CD14-positive monocyte (primary cell): ENCODE measurements at regions not wholly inside any gene's neighbourhood (a gene's known extent, or its start where the extent isn't known, plus 50 kb on each side); places are given as distances from the start of the nearest gene placed in this dataset.

Experiments
- DNase-seq, 3 donors: peaks; one replicate each; pipeline ENCODE4 v3.0.0-alpha.2; 2011 to 2022
- H2AFZ ChIP-seq: 2 replicates; pipeline ENCODE4 v1.6.0; 2012; ENCODE audit warnings: mild to moderate bottlenecking, low read depth, low read length, inconsistent platforms; ENCODE audit not compliant: insufficient read depth, poor library complexity, severe bottlenecking
- H3K27ac ChIP-seq, 2 donors: 1 replicate in 1 of 2; 2 replicates in 1 of 2; pipeline ENCODE4 v1.5.1; 2012 to 2013; ENCODE audit warnings: low read length in 2 of 2, control low read depth in 1 of 2, inconsistent platforms in 1 of 2, low read depth in 1 of 2, mild to moderate bottlenecking in 1 of 2
- H3K27me3 ChIP-seq, 2 donors: one replicate each; pipeline versions ENCODE4 v1.6.0 to v1.6.1; 2011 to 2013; ENCODE audit warnings: low read length in 2 of 2; ENCODE audit not compliant: control insufficient read depth in 2 of 2, insufficient read depth in 2 of 2
- H3K36me3 ChIP-seq, 2 donors: replicated peaks in 1 of 2; 1 replicate in 1 of 2; 2 replicates in 1 of 2; pipeline versions ENCODE4 v1.5.1 to v1.6.1; 2012 to 2013; ENCODE audit warnings: low read length in 2 of 2, control low read depth in 1 of 2, inconsistent platforms in 1 of 2, mild to moderate bottlenecking in 1 of 2; ENCODE audit not compliant: insufficient read depth in 2 of 2, control insufficient read depth in 1 of 2
- H3K4me1 ChIP-seq, 2 donors: 1 replicate in 1 of 2; 2 replicates in 1 of 2; pipeline versions ENCODE4 v1.5.1 to v1.6.1; 2012 to 2013; ENCODE audit warnings: low read length in 2 of 2, control low read depth in 1 of 2, inconsistent platforms in 1 of 2, mild to moderate bottlenecking in 1 of 2, moderate library complexity in 1 of 2; ENCODE audit not compliant: insufficient read depth in 2 of 2, control insufficient read depth in 1 of 2
- H3K4me2 ChIP-seq: replicated peaks from 2 replicates; pipeline ENCODE3; 2012; ENCODE audit warnings: low read length, moderate library complexity, mild to moderate bottlenecking; ENCODE audit not compliant: poor library complexity, severe bottlenecking; ENCODE audit errors: extremely low read depth
- H3K4me3 ChIP-seq, 3 experiments: fragments of 200-600 bp in 1 of 3; sonication (generic) in 1 of 3; replicated peaks in 1 of 3; 1 replicate in 2 of 3; 2 replicates in 1 of 3; pipeline ENCODE4 v1.5.1; 2011 to 2013; ENCODE audit warnings: low read length in 3 of 3, mild to moderate bottlenecking in 3 of 3, control low read depth in 2 of 3, low read depth in 2 of 3, inconsistent platforms in 1 of 3, moderate library complexity in 1 of 3
- H3K79me2 ChIP-seq: 2 replicates; pipeline ENCODE4 v1.6.0; 2012; ENCODE audit warnings: mild to moderate bottlenecking, control low read depth, inconsistent platforms, low read length, moderate library complexity; ENCODE audit not compliant: insufficient read depth
- H3K9ac ChIP-seq: 2 replicates; pipeline ENCODE4 v1.6.0; 2017; ENCODE audit warnings: low read length, mild to moderate bottlenecking; ENCODE audit not compliant: insufficient read depth, poor library complexity, severe bottlenecking
- H3K9me3 ChIP-seq, 2 donors: replicated peaks in 1 of 2; 1 replicate in 1 of 2; 2 replicates in 1 of 2; pipeline versions ENCODE4 v1.5.1 to v1.6.1; 2012 to 2013; ENCODE audit warnings: low read length in 2 of 2, control low read depth in 1 of 2; ENCODE audit not compliant: control insufficient read depth in 1 of 2, insufficient read depth in 1 of 2
- H4K20me1 ChIP-seq: 2 replicates; pipeline ENCODE4 v1.6.0; 2012; ENCODE audit warnings: mild to moderate bottlenecking, low read length, control low read depth, moderate library complexity; ENCODE audit not compliant: insufficient read depth
- H3K27ac Mint-ChIP-seq, 7 donors: one replicate each; pipeline ENCODE4 v1.8.0; 2020; ENCODE audit warnings: mild to moderate bottlenecking in 7 of 7, mixed read lengths in 7 of 7, moderate library complexity in 6 of 7, inconsistent platforms in 2 of 7
- H3K27me3 Mint-ChIP-seq, 3 donors: one replicate each; pipeline ENCODE4 v1.8.0; 2021 to 2022; ENCODE audit warnings: low read depth in 3 of 3, mild to moderate bottlenecking in 3 of 3, mixed read lengths in 3 of 3, moderate library complexity in 3 of 3, inconsistent platforms in 1 of 3
- H3K36me3 Mint-ChIP-seq, 2 donors: one replicate each; pipeline ENCODE4 v1.8.0; 2020; ENCODE audit warnings: mixed read lengths in 2 of 2, inconsistent platforms in 1 of 2, mild to moderate bottlenecking in 1 of 2
- H3K4me1 Mint-ChIP-seq: one replicate; pipeline ENCODE4 v1.8.0; 2020; ENCODE audit warnings: mild to moderate bottlenecking, mixed read lengths
- H3K4me3 Mint-ChIP-seq, 2 donors: one replicate each; pipeline ENCODE4 v1.8.0; 2020; ENCODE audit warnings: mild to moderate bottlenecking in 2 of 2, mixed read lengths in 2 of 2, moderate library complexity in 1 of 2
- H3K9me3 Mint-ChIP-seq, 7 donors: one replicate each; pipeline ENCODE4 v1.8.0; 2020 to 2022; ENCODE audit warnings: mixed read lengths in 7 of 7, mild to moderate bottlenecking in 6 of 7, moderate library complexity in 6 of 7, inconsistent platforms in 2 of 7
- WGBS: methylation state at CpG from one replicate; pipeline ENCODE4 v1.1.5; 2013; ENCODE audit warnings: missing lambda C conversion rate; ENCODE audit not compliant: insufficient coverage; 5-methylcytosine and 5-hydroxymethylcytosine counted together
- intact Hi-C, 2 donors: fragments of 100-400 bp; cut with micrococcal nuclease; formaldehyde crosslinking; loops; one replicate each; pipeline versions ENCODE4 v1.15.0 to v1.15.1; 2023
- TF ChIP-seq, protein P1 (sequence below): fragments of 200-600 bp; IDR thresholded peaks from one replicate; pipeline ENCODE4 v1.8.0; 2022; ENCODE audit warnings: antibody characterized with exemption, mild to moderate bottlenecking

GRCh38 chr16:80883816-80884215, 79.4 kb upstream of the CDYL2 start:
- intact Hi-C loops, result no loop called here
- 97% methylated on average over 4 of the region's 5 CpGs for WGBS
- Histone ChIP-seq H3K36me3 (no peaks in the 10 kb centered on the region), H3K27ac (no peak overlapping the region), H2AFZ (no peak overlapping the region), H3K27me3 (no peaks in the 10 kb centered on the region), H3K4me2 (no peak overlapping the region), H3K79me2 (no peaks in the 10 kb centered on the region), H3K9me3 (no peaks in the 10 kb centered on the region), H4K20me1 (no peaks in the 10 kb centered on the region), H3K9ac (no peak overlapping the region), H3K4me1 (no peaks in the 10 kb centered on the region), H3K4me3 (no peak overlapping the region)
- Mint-ChIP-seq H3K27ac (no peak overlapping the region), H3K36me3 (no peaks in the 10 kb centered on the region), H3K9me3 (peaks cover 0 to 3% (median 0%) of the 10 kb centered on the region in 7 donors), H3K4me1 (no peaks in the 10 kb centered on the region), H3K27me3 (peaks cover 5 to 10% (median 10%) of the 10 kb centered on the region in 3 donors), H3K4me3 (no peak overlapping the region)
- TF ChIP-seq, protein P1, sequence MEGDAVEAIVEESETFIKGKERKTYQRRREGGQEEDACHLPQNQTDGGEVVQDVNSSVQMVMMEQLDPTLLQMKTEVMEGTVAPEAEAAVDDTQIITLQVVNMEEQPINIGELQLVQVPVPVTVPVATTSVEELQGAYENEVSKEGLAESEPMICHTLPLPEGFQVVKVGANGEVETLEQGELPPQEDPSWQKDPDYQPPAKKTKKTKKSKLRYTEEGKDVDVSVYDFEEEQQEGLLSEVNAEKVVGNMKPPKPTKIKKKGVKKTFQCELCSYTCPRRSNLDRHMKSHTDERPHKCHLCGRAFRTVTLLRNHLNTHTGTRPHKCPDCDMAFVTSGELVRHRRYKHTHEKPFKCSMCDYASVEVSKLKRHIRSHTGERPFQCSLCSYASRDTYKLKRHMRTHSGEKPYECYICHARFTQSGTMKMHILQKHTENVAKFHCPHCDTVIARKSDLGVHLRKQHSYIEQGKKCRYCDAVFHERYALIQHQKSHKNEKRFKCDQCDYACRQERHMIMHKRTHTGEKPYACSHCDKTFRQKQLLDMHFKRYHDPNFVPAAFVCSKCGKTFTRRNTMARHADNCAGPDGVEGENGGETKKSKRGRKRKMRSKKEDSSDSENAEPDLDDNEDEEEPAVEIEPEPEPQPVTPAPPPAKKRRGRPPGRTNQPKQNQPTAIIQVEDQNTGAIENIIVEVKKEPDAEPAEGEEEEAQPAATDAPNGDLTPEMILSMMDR, result no peak
- no peak for DNase-seq

DNA sequence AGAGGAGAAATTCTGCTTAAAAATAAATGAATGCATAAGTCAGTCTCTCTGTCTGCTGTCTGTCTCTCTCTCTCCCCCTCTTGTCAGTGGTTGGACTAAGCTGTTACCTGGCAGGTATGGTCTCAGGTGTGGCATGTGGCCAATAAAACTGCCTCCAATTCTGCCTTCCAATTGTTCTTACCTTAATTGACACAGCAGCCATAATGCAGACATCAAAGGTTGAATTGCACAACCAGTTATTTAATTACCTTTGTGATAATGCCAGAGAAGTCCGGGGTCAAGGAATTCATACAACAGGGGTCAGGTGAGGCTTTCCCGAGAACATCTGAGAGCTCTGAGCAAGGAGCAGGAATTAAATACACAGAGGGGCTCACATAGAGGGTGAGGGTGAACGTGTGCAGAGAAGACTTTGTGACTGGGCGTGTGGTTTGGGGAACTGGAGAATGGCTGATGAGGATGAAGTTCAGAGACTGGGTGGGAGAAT, 78.8 kb upstream of the CDYL2 start:
- H3K27me3 Mint-ChIP-seq, result peaks cover 5 to 10% (median 8%) of the 10 kb centered on the region in 3 donors
- WGBS, result 81% methylated on average over 4 of the region's 4 CpGs

More for the DNA sequence above, 78.8 kb upstream of the CDYL2 start:
- peaks cover 0 to 3% (median 0%) of the 10 kb centered on the region in 7 donors for H3K9me3 Mint-ChIP-seq
- no peaks in the 10 kb centered on the region for H3K9me3 ChIP-seq
- DNase-seq, result no peak
- H3K4me2 ChIP-seq, result no peak overlapping the region
- H3K4me1 ChIP-seq, result no peaks in the 10 kb centered on the region
- no peaks in the 10 kb centered on the region for H3K36me3 Mint-ChIP-seq
- H2AFZ ChIP-seq, result no peak overlapping the region
- no peak overlapping the region for H3K27ac ChIP-seq
- no peak overlapping the region for H3K4me3 Mint-ChIP-seq
- TF ChIP-seq, protein P1, result no peak
- no peak overlapping the region for H3K9ac ChIP-seq
- no peaks in the 10 kb centered on the region for H3K27me3 ChIP-seq
- H3K4me3 ChIP-seq, result no peak overlapping the region
- H3K27ac Mint-ChIP-seq, result no peak overlapping the region
- intact Hi-C loops, result no loop called here
- H3K36me3 ChIP-seq, result no peaks in the 10 kb centered on the region
- no peaks in the 10 kb centered on the region for H3K4me1 Mint-ChIP-seq
- no peaks in the 10 kb centered on the region for H3K79me2 ChIP-seq
- no peaks in the 10 kb centered on the region for H4K20me1 ChIP-seq
